HepG2 (cell line): ENCODE measurements at regions not wholly inside any gene's neighbourhood (a gene's known extent, or its start where the extent isn't known, plus 50 kb on each side); places are given as distances from the start of the nearest gene placed in this dataset.

Experiments
- HDAC6 ChIP-seq: fragments of 200-600 bp; sonication (generic); IDR thresholded peaks from 2 replicates; pipeline ENCODE4 v1.7.0; 2017; ENCODE audit warnings: mild to moderate bottlenecking, antibody characterized with exemption, low read length, low read depth
- NPAS2 ChIP-seq: sonication (generic); formaldehyde crosslinking; IDR thresholded peaks from 2 replicates; pipeline ENCODE4 v1.8.0; 2022; ENCODE audit warnings: mild to moderate bottlenecking, missing genetic modification reagents, borderline replicate concordance
- SOX6 ChIP-seq, 2 experiments: fragments of 450-650 bp in 1 of 2; sonication (generic) in 1 of 2; formaldehyde crosslinking in 1 of 2; IDR thresholded peaks; 2 replicates each; pipeline versions ENCODE4 v1.4.0 to v1.6.1; 2017 to 2020; ENCODE audit warnings: antibody characterized with exemption in 1 of 2, mild to moderate bottlenecking in 1 of 2, missing genetic modification reagents in 1 of 2
- TF ChIP-seq, protein P1 (sequence below): sonication (generic); formaldehyde crosslinking; IDR thresholded peaks from 2 replicates; pipeline ENCODE4 v1.5.0; 2020; ENCODE audit warnings: mild to moderate bottlenecking, missing genetic modification reagents, moderate library complexity

DNA sequence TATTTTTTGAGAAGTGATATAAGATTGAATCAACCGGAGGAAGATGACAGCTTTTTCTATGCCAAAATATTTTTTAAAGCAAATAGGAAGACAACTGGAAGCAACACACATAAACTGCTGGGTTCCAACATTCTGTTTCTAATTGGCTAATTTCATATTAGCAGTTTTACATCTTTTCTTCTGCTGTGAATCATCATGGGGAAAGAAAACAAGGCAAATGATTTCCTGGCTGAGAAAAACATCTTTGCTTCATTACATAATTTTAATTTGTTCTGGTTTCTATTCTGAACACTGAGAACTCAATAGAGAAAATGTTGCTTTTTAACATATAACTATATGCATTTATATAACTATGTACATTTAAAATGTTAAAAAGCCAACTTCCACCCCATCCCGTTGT is 2518.5 kb downstream of the ARAP2 start:
- TF ChIP-seq SOX6 (IDR thresholded peaks at IDR 0.05) (no peak), SOX6 (CRISPR knock-in tag; IDR thresholded peaks at IDR 0.05) (no peak), HDAC6 (no peak), NPAS2 (CRISPR knock-in tag) (no peak)
- TF ChIP-seq, protein P1, sequence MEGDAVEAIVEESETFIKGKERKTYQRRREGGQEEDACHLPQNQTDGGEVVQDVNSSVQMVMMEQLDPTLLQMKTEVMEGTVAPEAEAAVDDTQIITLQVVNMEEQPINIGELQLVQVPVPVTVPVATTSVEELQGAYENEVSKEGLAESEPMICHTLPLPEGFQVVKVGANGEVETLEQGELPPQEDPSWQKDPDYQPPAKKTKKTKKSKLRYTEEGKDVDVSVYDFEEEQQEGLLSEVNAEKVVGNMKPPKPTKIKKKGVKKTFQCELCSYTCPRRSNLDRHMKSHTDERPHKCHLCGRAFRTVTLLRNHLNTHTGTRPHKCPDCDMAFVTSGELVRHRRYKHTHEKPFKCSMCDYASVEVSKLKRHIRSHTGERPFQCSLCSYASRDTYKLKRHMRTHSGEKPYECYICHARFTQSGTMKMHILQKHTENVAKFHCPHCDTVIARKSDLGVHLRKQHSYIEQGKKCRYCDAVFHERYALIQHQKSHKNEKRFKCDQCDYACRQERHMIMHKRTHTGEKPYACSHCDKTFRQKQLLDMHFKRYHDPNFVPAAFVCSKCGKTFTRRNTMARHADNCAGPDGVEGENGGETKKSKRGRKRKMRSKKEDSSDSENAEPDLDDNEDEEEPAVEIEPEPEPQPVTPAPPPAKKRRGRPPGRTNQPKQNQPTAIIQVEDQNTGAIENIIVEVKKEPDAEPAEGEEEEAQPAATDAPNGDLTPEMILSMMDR (CRISPR knock-in tag): no peak
